HG03108 (cell line): ENCODE measurements at regions not wholly inside any gene's neighbourhood (a gene's known extent, or its start where the extent isn't known, plus 50 kb on each side); places are given as distances from the start of the nearest gene placed in this dataset.
"Not testable (repeated sequence)": the region's sequence is repeated elsewhere in the genome, so short reads cannot be mapped to it uniquely, and the experiment has no call there.

Source experiments
- ATAC-seq: cut with Tn5 transposase; IDR thresholded peaks from one replicate; pipeline ENCODE4 v1.9.1; 2021; ENCODE audit warnings: moderate library complexity; ENCODE audit not compliant: unreplicated experiment

DNA sequence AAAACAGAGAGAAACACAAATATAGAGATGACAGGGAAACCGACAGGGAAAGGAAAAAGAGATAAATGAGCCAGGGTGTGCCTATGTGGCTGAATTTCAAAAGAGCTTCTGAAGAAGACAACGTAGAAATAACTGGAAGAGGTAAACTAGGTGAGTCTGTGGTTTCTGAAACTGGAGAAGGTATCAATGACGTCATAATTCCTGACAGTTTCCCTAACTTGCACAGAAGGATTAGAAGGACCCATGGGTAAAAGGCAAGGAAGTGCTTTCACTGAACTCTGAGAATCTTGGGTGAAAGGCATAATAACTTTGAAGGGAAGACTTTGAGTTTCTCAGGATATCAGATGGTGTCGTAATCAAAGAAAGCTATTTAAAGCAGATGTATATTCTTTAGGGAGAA, 790.8 kb upstream of the NUDT12 start:
- no peak for ATAC-seq

DNA sequence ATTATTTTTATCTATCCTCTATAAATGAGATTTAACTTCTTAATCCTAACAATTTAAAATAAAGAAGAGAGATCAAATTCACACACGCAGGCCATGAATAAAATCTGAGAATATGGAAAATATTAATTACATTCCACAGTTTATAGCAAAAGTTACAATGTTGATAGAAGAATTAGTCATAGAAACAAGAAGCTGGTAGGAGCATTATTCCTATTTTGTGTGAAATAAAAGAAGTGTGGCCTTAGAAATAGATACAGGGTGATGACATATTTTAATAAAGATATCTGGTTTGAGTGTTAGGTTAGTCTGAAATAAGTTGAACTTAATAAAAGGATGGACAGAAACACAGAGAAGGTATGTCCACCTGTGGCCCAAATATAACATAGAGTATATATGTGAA, 790.4 kb upstream of the NUDT12 start:
- no peak for ATAC-seq

DNA sequence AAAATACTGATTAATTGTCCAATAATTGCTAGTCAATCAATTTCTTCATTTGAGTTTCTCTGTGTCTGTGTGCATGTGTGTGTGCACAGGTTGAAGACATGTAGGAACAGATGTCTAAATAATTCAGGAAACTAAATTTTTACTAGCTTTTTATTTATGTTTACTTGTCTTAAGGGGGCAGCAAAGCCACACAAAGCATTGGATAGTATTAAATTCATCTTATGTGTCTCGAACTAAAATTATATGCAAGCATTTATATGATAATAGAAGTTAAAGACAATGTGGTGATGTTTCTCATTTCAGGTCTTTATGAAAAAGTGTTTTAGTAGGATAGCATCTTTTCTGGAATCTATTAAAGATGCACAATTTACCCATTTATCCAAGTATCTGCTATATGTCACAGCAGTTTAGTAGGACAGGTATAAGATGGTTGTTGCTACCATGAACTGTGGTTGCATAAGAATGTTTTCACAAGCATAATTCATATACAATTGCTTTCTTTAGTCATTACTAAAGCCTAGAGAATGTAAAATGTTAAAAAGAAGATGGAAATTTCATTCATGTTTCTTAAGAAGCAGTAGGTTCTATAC, 784.6 kb upstream of the NUDT12 start:
- no peak for ATAC-seq

DNA sequence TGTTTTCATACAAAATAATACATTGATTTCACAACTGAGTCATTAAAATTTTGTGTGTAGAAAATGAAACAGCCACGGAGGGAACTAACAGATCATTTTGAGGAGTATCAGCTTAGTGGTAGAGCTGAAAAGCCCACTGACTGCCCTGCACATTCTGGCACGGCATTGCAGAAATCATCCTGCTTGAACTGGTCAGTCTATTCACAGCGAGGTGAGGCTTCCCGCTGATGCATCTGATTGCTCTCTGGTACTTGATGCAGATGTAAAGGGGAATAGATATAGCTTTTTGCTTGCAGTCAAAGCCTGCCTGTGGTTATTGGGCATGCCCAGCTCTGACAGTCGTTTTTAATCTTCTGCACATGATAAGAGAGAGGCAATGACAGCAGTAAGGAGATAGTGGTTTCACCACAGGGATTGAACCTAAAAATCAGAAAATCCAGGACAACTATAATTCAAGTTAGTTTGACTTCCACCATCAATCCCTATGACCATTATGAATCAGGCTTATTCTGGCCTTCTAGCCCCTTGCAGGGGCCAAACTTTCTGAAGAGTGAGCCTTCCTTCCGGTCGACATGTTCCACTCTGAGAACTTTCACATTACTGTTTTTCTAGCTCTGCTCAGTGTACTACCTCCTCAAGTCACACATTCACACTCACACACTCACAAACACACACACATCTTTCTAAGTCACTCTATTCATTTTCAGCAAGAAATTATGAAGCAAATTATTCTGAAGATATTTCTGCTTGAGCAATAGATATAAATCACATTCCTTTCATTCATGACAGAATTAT, 782.8 kb upstream of the NUDT12 start:
- ATAC-seq = no peak

DNA sequence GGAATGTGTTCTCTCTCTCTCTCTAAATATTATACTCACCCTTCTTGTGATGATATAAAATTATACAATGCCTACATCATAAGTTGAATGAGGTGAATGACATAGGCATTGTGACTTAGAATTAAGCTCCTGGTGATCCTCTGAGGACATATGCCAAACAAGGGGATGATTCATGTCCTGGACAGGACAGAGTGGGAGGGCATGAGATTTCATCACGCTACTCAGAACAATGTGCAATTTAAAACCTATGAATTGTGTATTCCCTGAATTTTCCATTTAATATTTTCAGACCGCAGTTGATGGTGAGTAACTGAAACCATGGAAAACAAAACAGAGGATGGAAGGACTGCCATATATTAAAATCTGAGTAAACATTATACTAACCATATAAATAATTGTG, 782.2 kb upstream of the NUDT12 start:
- ATAC-seq = no peak

DNA sequence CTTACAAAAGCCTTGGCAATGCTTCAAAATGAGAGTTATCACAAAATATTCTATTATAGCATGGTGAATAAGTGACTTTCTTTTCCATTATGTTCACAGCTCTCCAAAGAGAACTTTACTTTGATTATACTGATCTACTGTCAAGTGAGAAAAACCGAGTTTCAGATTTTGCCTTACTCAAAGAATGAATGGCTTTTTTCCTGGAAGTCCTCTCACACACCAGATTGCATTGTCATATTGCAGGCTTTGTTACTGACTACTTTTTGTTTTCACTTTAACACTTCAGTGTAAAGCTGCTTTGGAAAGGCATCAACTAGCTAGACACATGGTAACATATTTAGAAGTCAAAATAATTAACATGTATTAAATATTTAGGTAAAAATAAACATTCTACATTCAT, 765.2 kb upstream of the NUDT12 start:
- ATAC-seq = no peak

DNA sequence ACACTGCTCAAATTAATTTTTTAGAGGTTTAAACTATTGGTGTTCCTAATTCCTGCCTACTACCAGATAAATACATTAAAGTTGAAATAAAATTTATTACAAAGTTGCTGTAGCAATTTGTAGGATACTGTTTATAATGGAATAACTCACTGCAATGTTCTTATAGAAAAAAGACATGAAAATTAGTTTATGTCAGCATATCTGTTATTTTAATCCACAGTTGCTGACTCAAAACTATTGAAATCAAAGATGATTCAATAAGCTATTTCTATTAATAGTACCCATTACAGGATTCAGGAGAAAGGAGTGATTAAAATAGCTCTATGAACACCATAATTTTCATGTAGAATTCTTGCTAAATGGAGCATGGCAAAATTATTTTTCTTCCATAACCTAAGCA, 764.4 kb upstream of the NUDT12 start:
- no peak for ATAC-seq

DNA sequence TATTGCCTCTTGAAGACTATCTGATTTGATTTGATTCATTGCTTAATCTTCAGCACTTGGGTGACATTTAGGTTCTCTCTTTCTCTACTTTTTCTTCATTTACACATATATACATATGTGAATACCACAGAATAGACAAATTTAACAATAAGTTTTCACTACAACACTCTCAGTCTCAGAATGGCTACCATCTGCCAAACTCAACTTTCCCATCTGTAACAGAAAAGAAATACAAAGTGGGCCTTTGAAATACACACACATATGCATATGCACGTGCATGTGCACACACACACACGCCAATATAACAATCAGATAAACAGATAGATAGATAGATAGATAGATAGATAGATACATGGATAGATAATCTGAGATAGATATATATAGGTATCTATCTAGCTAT, 762.8 kb upstream of the NUDT12 start:
- ATAC-seq = no peak

DNA sequence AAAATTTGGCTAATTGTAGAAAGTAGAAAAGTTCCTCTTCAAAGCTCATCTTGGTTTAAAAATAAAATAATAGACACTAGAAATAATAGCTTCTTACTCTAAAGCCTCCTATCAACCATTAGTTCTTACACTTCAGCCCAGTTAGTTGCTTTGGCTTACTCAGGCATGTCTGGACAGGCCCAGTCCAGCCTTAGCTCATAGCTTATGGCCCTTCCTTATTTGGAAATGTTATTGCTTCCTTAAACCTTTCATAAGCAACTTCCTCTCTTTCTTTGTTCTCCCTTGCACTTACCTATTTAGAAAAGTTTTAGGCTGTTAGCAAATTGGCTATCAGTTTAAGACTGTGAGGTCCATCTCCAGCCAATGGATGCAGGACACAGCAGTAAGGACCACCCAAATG, 754.1 kb upstream of the NUDT12 start:
- ATAC-seq = not testable (repeated sequence)

DNA sequence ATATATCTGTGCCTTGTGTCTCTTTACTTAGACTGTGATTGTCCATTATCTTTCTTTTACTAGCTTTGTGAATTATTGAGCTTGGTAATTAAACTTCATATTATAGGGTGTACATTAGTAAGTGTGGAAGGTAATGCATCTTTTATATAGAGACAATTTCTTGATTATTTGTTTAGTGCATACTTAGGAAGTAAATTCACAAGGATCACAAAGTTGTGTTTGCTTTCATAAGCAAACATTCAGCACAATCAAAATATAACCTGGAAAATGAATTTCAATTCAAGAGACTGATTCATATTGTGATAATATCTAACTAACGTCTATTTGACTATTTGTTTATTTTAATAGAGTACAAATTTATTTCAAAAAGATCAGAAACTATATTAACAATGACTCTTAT, 749.9 kb upstream of the NUDT12 start:
- ATAC-seq = no peak

DNA sequence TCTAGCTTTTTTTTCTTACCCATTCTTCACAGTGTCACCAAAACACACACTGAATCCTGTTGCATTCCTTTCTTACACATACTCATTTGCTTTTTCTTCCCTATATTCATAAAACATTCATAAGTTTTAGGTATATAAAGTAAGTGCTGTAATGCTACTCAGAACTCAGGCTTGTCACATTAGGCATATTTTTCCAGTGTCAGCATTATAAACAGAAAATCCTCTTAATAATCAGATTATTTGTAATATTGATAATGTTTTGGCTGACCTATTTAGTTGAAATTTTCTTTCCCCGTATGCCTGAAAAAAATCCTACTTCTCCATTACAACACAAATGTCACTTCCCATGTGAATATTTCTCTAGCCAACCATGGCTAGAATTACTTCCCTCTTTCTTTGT, 743.0 kb upstream of the NUDT12 start:
- no peak for ATAC-seq

DNA sequence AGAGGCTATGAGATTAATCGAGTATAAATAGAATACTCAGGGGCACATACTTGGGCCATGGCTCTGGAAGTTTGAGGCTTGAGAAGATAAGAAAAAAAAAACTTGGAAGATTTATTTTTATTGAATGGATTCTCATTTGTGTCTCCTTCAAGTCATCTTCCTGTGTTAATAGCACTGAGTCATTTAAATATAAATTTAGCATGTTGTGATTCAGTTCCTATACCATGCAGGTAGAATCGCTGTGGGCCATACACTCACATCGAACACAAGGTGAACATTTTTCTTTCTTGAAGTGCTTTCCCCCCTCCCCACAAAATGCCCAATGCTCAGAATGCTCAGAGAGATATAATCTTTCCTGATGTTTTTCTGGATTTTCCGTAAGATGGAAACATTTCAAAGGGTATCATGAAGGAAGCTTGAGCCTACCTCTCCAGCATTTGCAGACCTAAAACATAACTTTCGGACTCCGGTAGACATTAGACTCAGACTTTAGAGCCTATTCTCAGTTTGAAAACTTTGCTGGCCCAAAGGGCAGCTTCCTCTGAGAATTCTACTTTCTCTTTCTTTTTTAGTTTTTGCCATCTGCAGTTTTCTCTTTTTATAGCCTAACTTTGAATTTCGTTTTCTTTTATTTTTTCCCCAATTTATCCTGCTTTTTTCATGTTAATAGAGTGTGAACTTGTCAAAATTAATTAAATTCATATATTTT, 737.6 kb upstream of the NUDT12 start:
- ATAC-seq = no peak

DNA sequence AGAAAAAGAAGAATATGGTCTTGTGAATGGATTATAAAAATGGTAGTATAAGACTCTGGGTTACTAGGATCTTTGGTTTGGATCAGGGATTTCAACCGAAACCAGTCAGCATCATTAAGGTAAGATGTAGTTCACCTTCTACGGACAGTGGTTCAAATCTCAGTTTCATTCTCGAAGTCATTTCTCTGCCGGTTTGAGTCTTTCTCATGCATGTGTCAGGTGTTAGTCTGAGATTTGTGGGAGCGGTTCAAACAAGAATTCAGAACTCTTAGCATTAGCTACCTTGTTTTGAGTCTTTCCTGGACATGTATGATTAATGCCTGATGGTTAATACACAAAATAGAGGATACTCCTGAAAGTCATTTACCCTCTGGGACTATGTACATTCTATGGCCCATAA, 735.9 kb upstream of the NUDT12 start:
- no peak for ATAC-seq

DNA sequence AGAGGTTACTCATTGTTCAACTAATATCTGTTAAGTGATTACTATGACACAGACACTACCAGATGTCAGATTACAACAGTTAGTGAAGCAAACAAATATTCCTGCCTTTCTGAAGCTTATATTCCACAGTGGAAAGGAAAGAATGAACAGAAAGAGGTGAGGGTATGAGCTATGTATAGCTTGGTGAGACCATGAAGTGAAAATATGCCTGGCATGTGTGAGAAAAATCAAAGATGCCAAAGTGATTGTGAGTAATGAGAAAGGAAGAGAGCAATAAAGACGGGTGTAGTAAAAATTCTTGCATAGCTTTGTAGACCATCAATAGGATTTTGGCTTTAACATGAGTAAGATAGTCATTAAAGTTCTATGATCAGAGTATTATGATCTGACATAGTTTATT, 734.5 kb upstream of the NUDT12 start:
- ATAC-seq = no peak

DNA sequence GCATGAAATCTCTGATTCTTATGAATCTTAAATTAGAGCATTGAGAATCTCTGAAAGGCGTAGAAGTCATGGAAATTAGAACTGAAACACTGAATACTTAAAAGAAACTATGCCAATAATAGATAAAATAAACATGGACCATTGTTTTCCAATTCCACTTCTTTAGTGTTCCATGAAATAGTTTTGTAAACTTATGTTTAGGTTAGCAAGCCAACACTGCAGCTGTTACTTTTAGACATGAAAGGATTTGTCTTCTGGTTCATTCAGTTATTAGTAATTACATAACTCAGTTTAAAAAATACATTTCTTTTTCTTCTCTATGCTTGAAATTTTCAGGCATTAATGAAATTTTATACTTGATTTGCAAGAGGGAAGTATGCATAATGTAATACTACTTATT, 733.4 kb upstream of the NUDT12 start:
- ATAC-seq = no peak

DNA sequence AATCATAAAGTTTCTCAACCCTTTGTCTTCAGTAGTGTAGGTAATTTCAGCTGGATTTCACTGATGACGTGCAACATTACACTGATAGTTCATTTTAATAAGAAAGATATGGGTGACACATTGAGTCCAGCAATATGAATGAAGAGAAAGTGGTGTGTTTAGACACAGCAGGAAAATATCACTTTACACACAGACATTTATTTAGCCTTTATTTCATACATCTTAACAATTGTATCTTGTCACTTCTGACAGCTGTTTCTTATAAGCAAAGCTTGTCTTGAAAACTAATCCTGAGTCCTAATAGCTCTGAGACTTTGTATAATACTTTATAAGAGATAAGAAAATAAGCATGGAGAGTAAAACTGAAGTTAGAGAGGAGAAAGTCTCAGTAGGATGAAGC, 720.5 kb upstream of the NUDT12 start:
- ATAC-seq = no peak

DNA sequence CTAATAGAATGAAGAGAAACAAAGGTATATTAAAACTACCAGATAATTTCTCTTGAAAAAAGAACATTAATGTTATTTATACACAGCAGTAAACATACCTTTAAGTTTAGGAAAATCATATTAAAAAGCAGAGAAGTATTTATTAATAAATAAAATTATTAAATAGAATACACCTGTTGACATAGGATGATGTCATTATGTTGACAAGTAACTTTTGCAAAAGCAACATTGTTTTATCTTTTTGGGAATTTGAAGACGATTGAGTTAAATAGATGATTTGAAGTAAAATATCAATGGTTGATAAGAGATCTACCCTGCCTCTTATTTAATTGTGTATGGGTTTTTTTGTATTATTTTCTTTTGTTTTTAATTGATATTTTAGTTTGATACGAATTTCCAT, 711.1 kb upstream of the NUDT12 start:
- ATAC-seq = no peak

DNA sequence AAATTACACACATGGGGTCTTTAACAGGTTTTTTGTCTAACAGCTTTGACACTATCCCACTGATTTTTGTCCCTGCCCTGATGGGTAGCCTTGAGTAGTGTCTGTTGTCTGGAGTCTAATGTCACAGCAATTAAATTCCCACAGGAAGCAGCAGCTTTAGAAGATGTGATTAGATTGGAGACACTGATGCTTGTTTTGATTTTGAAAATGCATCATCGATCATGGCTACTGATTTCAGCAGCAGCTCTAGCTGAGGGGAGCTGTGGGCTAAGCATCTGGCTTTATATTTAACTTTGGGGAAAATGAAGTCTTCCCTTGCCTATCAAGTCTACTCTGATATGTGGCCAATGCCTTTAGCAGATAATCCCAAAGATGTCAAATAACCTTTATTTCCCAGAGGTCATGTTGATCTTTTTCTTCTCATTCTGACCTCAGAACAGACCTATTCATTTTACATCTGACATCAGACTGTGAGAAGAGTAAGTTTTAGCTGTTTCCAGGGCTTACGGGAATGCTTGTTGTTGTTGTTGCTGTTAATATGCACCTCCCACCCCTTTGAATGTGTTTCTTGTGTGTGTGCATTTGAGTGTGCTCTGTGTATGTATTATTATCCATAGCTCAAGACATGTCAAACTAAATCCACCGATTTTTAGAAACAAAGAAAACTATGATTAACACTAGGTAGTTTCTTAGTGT, 704.9 kb upstream of the NUDT12 start:
- no peak for ATAC-seq

DNA sequence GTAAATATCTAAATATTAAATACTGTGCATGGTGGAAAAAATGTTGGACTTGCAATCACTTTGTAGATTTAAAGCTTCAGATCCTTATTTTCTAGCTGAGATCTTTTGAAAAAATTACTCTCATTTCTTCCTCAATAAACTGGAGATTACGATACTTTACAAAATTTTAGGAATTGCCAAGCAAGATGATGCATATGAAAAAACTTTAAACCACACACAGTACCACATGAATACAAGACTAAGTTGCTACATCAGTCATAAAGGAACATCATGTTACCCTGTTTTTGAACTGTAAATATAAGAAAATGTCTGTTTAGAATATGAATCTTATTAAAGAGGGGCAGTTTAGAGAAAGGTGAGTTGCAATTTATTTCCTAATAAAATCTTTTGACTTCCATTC, 703.6 kb upstream of the NUDT12 start:
- no peak for ATAC-seq

DNA sequence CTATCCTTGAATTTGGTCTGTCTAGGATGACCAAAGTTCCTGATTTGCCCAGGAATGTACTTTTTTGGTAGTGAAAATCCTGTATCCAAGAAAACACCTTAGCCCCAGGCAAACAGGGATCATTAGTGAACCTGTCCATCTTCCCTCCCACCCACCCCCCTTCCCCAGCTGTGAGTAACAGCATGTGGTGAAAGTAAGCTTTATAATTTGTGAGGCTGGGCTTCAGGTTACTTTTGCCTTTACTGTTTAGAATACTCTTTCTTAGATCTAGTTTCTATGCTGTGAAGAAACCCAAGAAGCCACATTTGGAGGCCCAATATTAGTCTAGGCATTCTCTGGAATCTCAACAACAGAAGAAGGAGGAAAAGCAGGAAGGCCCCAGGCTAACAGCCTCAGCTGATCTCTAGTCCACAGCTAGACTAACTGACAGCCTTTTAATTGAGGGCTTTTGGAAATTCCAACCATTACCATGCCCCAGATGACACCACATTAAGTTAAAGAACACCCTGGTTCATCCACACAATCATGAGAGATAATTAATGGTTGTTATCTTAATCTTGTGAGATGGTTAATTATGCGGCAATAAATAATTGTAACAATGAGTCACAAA, 703.0 kb upstream of the NUDT12 start:
- no peak for ATAC-seq

DNA sequence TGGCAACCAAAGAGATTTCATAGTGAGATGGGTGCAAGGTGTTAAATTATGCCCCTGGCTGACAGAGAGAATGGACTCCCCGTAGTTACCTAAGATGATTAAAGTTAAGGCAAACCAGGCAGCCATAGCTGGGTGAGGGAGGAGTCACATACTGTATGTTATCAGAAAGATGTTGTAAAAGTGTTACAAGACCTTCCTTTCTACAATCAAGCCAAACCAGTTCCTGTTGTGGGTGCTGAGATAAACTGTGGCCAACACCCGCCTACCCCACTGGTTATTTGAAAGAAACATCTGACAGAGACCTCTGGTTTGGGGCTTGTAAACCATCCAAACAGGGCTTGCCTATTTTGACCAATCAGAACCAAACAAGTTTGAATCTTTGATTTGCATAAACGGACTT, 684.7 kb upstream of the NUDT12 start:
- no peak for ATAC-seq
